K562 (cell line): ENCODE measurements at regions not wholly inside any gene's neighbourhood (a gene's known extent, or its start where the extent isn't known, plus 50 kb on each side); places are given as distances from the start of the nearest gene placed in this dataset.

ENCODE experiments used
- ATAC-seq: fragments of 200-7000 bp; cut with Tn5 transposase; 3 replicates; pipeline ENCODE4 v1.9.1; 2020; ENCODE audit warnings: moderate library complexity
- BruUV-seq: library from RNA; stranded (reverse); fragments of 400-500 nt; replicated peaks from 2 replicates; lab custom pipeline; 2021; lab: Mats Ljungman, UMichigan
- CTCF ChIA-PET: fragments of 300-600 bp; formaldehyde crosslinking; extraction: SDS; loops from one replicate; lab custom pipeline; 2021; ENCODE audit warnings: low intra/inter-chr PET ratio; lab: Yijun Ruan, JAX
- POLR2A ChIA-PET: fragments of 300-600, 350-650 bp; sonication (Branson Sonifier 250); formaldehyde crosslinking; extraction: SDS; loops from one replicate; lab custom pipeline; 2021; ENCODE audit warnings: antibody characterized with exemption, inconsistent platforms; lab: Yijun Ruan, JAX
- DNase-seq, 4 experiments: peaks; one replicate each; pipeline versions ENCODE4 v3.0.0 to v3.0.0-alpha.2; 2011 to 2018; ENCODE audit warnings: low spot score in 3 of 4, mixed read lengths in 3 of 4; ENCODE audit errors: extremely low read depth in 1 of 4
- FAIRE-seq: peaks from 2 replicates; lab custom pipeline; 2011; peaks lifted over from hg19 to GRCh38; lab: Jason Lieb, UNC
- H2AFZ ChIP-seq: 2 replicates; pipeline ENCODE4 v1.6.0; 2011; ENCODE audit warnings: low read depth, low read length, control low read depth, inconsistent platforms
- H3K27ac ChIP-seq: fragments of 200-600 bp; 3 replicates; pipeline ENCODE4 v1.8.0; 2011; ENCODE audit warnings: low read depth, mild to moderate bottlenecking, control low read depth, inconsistent platforms, low read length, moderate library complexity, mixed read lengths; ENCODE audit errors: extremely low read depth
- H3K27me3 ChIP-seq, 2 experiments: fragments of 300-600 bp in 1 of 2; 2 replicates in 1 of 2; 3 replicates in 1 of 2; pipeline versions ENCODE4 v1.6.0 to v1.8.0; 2011; ENCODE audit warnings: inconsistent platforms in 2 of 2, low read length in 2 of 2, mild to moderate bottlenecking in 1 of 2, mixed read lengths in 1 of 2, moderate library complexity in 1 of 2; ENCODE audit not compliant: control insufficient read depth in 2 of 2, insufficient read depth in 2 of 2
- H3K36me3 ChIP-seq: fragments of 300-600 bp; 3 replicates; pipeline ENCODE4 v1.8.0; 2011; ENCODE audit warnings: mild to moderate bottlenecking, low read length, inconsistent platforms; ENCODE audit not compliant: control insufficient read depth, insufficient read depth
- H3K4me1 ChIP-seq, 2 experiments: fragments of 200-600 bp in 1 of 2; replicated peaks in 1 of 2; 2 replicates in 1 of 2; 3 replicates in 1 of 2; pipeline versions ENCODE4 v1.5.1 to v1.8.0; 2011; ENCODE audit warnings: inconsistent platforms in 2 of 2, low read length in 2 of 2, mild to moderate bottlenecking in 1 of 2, mixed read lengths in 1 of 2, moderate library complexity in 1 of 2; ENCODE audit not compliant: control insufficient read depth in 2 of 2, insufficient read depth in 2 of 2
- H3K4me2 ChIP-seq: 2 replicates; pipeline ENCODE4 v1.6.1; 2011; ENCODE audit warnings: low read length, control low read depth, inconsistent platforms, mixed read lengths; ENCODE audit not compliant: insufficient read depth
- H3K4me3 ChIP-seq: fragments of 200-600 bp; sonication (generic), shearing (Covaris generic); 2 replicates; pipeline ENCODE4 v1.5.1; 2016; ENCODE audit warnings: control low read depth, inconsistent platforms
- H3K79me2 ChIP-seq: fragments of 200-600 bp; 3 replicates; pipeline ENCODE4 v1.8.0; 2011; ENCODE audit warnings: low read length, inconsistent platforms; ENCODE audit not compliant: control insufficient read depth, insufficient read depth
- H3K9ac ChIP-seq, 2 experiments: 2 replicates each; pipeline versions ENCODE4 v1.6.0 to v1.6.1; 2011; ENCODE audit warnings: low read depth in 2 of 2, low read length in 2 of 2, control low read depth in 1 of 2, inconsistent platforms in 1 of 2, mild to moderate bottlenecking in 1 of 2, mixed read lengths in 1 of 2; ENCODE audit not compliant: insufficient read depth in 1 of 2
- H3K9me1 ChIP-seq: one replicate; pipeline ENCODE4 v1.6.0; 2011; ENCODE audit warnings: inconsistent platforms, mild to moderate bottlenecking, low read length, moderate library complexity; ENCODE audit not compliant: control insufficient read depth, insufficient read depth
- H3K9me3 ChIP-seq: replicated peaks from 2 replicates; pipeline ENCODE4 v1.5.1; 2011; ENCODE audit warnings: low read depth, low read length, inconsistent platforms; ENCODE audit not compliant: control insufficient read depth, insufficient read depth
- H4K20me1 ChIP-seq: replicated peaks from 2 replicates; pipeline ENCODE4 v1.6.1; 2011; ENCODE audit warnings: low read length, inconsistent platforms, mixed read lengths; ENCODE audit not compliant: control insufficient read depth, insufficient read depth
- ADNP ChIP-seq: fragments of 200-800 bp; sonication (Bioruptor generic); IDR thresholded peaks from 2 replicates; pipeline ENCODE4 v1.6.1; 2016; ENCODE audit warnings: missing genetic modification characterization, missing compliant biosample characterization
- CCAR2 ChIP-seq: fragments of 200-400 bp; formaldehyde crosslinking; IDR thresholded peaks from 2 replicates; pipeline ENCODE4 v1.6.1; 2017; ENCODE audit warnings: mild to moderate bottlenecking, low read depth, low read length
- CREB1 ChIP-seq, 2 experiments: sonication (generic) in 1 of 2; formaldehyde crosslinking in 1 of 2; IDR thresholded peaks; 2 replicates each; pipeline versions ENCODE4 v1.6.1 to v1.8.0; 2012 to 2022; ENCODE audit warnings: inconsistent platforms in 1 of 2, mild to moderate bottlenecking in 1 of 2, missing genetic modification reagents in 1 of 2, moderate library complexity in 1 of 2
- DACH1 ChIP-seq: fragments of 450-650 bp; IDR thresholded peaks from 2 replicates; pipeline ENCODE4 v1.6.1; 2018; ENCODE audit not compliant: partially characterized antibody
- HMG20B ChIP-seq: fragments of 250-450 bp; sonication (Bioruptor Pico); IDR thresholded peaks from 2 replicates; pipeline ENCODE4 v1.5.0; 2021; ENCODE audit warnings: mild to moderate bottlenecking
- PHF8 ChIP-seq: fragments of 200-600 bp; sonication (generic); IDR thresholded peaks from 2 replicates; pipeline ENCODE4 v1.6.1; 2012; ENCODE audit warnings: mixed run types, mild to moderate bottlenecking, inconsistent platforms, low read length, moderate library complexity, borderline replicate concordance
- PTTG1 ChIP-seq: fragments of 450-650 bp; IDR thresholded peaks from 2 replicates; pipeline ENCODE4 v1.6.1; 2016; ENCODE audit warnings: low read depth, mild to moderate bottlenecking, missing genetic modification characterization, missing compliant biosample characterization
- SLC30A9 ChIP-seq: fragments of 250-450 bp; sonication (Bioruptor Pico); IDR thresholded peaks from 2 replicates; pipeline ENCODE4 v1.8.0; 2022; ENCODE audit warnings: mild to moderate bottlenecking, moderate library complexity
- ZC3H4 ChIP-seq: sonication (generic); formaldehyde crosslinking; IDR thresholded peaks from 2 replicates; pipeline ENCODE4 v1.9.0; 2021; ENCODE audit warnings: missing genetic modification reagents, borderline replicate concordance
- WGBS: fragments of 100-300 bp; shearing (Covaris generic); methylation state at CpG from one replicate; pipeline ENCODE4 v1.1.6; 2016; ENCODE audit warnings: low coverage, mixed read lengths; ENCODE audit not compliant: insufficient coverage; ENCODE audit errors: missing lambda C conversion rate; 5-methylcytosine and 5-hydroxymethylcytosine counted together
- in situ Hi-C: fragments of 300-500 bp; cut with MboI; formaldehyde crosslinking; loops from 4 replicates; pipeline ENCODE4 v1.15.0; 2018; ENCODE audit warnings: inconsistent platforms, mixed read lengths
- intact Hi-C: fragments of 100-400 bp; cut with micrococcal nuclease; formaldehyde crosslinking; loops from 2 replicates; pipeline ENCODE4 v1.14.2; 2022
- TF ChIP-seq, protein P1 (sequence below): fragments of 450-650 bp; formaldehyde crosslinking; conservative IDR thresholded peaks from 2 replicates; pipeline ENCODE4 v1.4.0; 2022; ENCODE audit warnings: mild to moderate bottlenecking, missing genetic modification characterization
- TF ChIP-seq, protein P2 (sequence below), 3 experiments: fragments of 200-800 bp in 1 of 3; fragments of 250-450 bp in 1 of 3; fragments of 450-650 bp in 1 of 3; sonication (Bioruptor Pico) in 1 of 3; sonication (Bioruptor generic) in 1 of 3; formaldehyde crosslinking in 1 of 3; IDR thresholded peaks; 2 replicates each; pipeline versions ENCODE4 v1.6.1 to v1.8.0; 2016 to 2022; ENCODE audit warnings: mild to moderate bottlenecking in 2 of 3, missing genetic modification characterization in 2 of 3, missing compliant biosample characterization in 1 of 3, moderate library complexity in 1 of 3

- intact Hi-C loops = no loop called here
- Histone ChIP-seq H3K27me3 (no peaks in the 10 kb centered on the region), H3K4me3 (no peak overlapping the region)
- CTCF ChIA-PET = no interaction called here
- 0% methylated on average over 1 of the region's 1 CpG for WGBS
- BruUV-seq = no TSS peak
- in situ Hi-C loops = no loop called here
- no peak for TF ChIP-seq PTTG1 (tag)
- TF ChIP-seq SLC30A9 (CRISPR knock-in tag) = no peak
- TF ChIP-seq, protein P1, sequence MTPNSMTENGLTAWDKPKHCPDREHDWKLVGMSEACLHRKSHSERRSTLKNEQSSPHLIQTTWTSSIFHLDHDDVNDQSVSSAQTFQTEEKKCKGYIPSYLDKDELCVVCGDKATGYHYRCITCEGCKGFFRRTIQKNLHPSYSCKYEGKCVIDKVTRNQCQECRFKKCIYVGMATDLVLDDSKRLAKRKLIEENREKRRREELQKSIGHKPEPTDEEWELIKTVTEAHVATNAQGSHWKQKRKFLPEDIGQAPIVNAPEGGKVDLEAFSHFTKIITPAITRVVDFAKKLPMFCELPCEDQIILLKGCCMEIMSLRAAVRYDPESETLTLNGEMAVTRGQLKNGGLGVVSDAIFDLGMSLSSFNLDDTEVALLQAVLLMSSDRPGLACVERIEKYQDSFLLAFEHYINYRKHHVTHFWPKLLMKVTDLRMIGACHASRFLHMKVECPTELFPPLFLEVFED (CRISPR knock-in tag) = no peak
- no peak for TF ChIP-seq HMG20B (CRISPR knock-in tag)
- TF ChIP-seq CREB1 (IDR thresholded peaks at IDR 0.05) = no peak
- TF ChIP-seq CREB1 (CRISPR knock-in tag; IDR thresholded peaks at IDR 0.05) = no peak
- TF ChIP-seq ADNP = no peak
- TF ChIP-seq DACH1 = no peak
- no peak for TF ChIP-seq CCAR2
- TF ChIP-seq ZC3H4 (CRISPR knock-in tag) = no peak
- TF ChIP-seq, protein P2, sequence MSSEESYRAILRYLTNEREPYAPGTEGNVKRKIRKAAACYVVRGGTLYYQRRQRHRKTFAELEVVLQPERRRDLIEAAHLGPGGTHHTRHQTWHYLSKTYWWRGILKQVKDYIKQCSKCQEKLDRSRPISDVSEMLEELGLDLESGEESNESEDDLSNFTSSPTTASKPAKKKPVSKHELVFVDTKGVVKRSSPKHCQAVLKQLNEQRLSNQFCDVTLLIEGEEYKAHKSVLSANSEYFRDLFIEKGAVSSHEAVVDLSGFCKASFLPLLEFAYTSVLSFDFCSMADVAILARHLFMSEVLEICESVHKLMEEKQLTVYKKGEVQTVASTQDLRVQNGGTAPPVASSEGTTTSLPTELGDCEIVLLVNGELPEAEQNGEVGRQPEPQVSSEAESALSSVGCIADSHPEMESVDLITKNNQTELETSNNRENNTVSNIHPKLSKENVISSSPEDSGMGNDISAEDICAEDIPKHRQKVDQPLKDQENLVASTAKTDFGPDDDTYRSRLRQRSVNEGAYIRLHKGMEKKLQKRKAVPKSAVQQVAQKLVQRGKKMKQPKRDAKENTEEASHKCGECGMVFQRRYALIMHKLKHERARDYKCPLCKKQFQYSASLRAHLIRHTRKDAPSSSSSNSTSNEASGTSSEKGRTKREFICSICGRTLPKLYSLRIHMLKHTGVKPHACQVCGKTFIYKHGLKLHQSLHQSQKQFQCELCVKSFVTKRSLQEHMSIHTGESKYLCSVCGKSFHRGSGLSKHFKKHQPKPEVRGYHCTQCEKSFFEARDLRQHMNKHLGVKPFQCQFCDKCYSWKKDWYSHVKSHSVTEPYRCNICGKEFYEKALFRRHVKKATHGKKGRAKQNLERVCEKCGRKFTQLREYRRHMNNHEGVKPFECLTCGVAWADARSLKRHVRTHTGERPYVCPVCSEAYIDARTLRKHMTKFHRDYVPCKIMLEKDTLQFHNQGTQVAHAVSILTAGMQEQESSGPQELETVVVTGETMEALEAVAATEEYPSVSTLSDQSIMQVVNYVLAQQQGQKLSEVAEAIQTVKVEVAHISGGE (CRISPR knock-in tag; IDR thresholded peaks at IDR 0.05) = no peak
- TF ChIP-seq PHF8 = no peak
- TF ChIP-seq, all 486 proteins: peak for 0
- Histone ChIP-seq H4K20me1 (no peaks in the 10 kb centered on the region), H3K36me3 (no peaks in the 10 kb centered on the region), H3K9me3 (no peaks in the 10 kb centered on the region), H3K4me1 (no peaks in the 10 kb centered on the region), H3K79me2 (no peaks in the 10 kb centered on the region), H3K9ac (no peak overlapping the region), H3K4me2 (no peak overlapping the region), H2AFZ (no peak overlapping the region), H3K27ac (no peak overlapping the region), H3K9me1 (no peaks in the 10 kb centered on the region)
- DNase-seq (no peak), ATAC-seq (no peak), FAIRE-seq (no peak)
- POLR2A ChIA-PET = no interaction called here
Observed at GRCh38 chr4:20065952-20066351, 185.8 kb upstream of the SLIT2 start.
